HG02798 (cell line): ENCODE measurements at regions not wholly inside any gene's neighbourhood (a gene's known extent, or its start where the extent isn't known, plus 50 kb on each side); places are given as distances from the start of the nearest gene placed in this dataset.

Experiments
- ATAC-seq: cut with Tn5 transposase; IDR thresholded peaks from one replicate; pipeline ENCODE4 v1.9.1; 2021; ENCODE audit warnings: mild to moderate bottlenecking; ENCODE audit not compliant: unreplicated experiment, poor library complexity

DNA sequence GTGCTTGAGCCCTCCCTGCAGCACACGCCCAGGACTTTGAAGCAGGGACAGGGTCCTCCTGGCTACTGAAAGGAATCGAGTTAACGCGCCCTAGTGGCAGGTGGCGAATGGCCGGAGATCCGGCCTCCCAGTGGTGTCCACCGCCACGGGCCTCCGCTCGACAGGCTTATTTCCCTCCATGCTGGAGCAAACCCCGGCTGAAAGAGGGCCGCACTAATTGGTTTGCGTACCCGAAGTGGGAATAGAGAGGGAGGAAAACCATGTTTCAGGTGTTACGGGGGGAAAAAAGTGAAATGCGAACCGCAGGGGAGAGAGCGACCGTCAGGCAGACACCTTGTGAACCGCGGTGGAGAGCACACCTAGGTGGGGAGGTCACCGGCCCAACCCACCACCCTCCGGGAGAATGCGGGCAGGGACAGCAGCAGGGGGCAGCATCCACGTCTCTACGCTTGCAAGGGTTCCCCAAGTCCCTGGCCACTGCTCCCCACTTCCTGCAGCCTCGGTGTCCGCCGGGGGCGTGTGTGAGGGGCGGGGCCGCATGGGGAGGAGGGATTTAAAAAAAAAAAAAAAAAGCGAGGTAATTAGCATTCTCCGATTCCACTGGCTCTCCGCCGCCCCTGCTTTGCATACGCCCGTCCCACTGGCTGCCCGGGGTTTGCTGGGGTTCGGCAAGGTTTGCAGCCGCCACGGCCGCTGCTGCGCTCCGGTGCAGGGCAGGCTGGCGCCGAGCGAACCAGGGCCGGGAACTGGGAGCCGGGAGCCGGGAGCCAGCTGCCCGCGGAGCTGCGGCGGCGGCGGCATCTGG is 224.6 kb upstream of the CRY1 start:
- no peak for ATAC-seq

DNA sequence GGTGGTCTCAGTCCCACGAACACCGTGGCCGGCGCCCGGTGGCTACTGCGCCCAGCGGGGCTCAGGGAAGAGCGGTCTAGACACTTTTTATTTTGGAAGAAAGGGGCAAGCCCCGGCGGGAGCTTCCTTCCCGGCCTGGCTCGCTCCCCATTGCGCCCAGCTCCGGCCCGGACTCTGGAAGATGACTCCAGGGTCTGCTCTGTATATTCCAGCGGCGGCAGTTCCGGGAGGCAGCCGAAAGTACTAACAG is 225.1 kb upstream of the CRY1 start:
- no peak for ATAC-seq

DNA sequence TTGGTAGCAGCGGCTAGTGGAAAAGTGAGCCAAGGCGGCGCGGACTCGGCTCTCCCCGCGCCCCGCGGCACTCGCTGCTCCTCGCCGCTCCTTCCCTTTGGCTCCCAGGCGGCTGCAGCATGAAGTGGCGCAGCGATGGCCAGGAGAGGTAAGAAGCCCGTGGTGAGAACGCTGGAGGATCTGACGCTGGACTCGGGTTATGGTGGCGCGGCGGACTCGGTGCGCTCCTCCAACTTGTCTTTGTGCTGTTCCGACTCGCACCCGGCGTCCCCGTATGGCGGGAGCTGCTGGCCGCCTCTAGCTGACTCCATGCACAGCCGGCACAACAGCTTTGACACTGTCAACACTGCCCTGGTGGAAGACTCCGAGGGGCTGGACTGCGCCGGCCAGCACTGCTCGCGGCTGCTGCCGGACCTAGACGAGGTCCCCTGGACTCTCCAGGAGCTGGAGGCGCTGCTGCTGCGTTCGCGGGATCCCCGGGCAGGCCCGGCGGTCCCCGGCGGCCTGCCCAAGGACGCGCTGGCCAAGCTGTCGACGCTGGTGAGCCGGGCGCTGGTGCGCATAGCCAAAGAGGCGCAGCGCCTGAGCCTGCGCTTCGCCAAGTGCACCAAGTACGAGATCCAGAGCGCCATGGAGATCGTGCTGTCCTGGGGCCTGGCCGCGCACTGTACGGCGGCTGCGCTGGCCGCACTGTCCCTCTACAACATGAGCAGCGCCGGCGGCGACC is 225.6 kb upstream of the CRY1 start:
- ATAC-seq, result no peak

DNA sequence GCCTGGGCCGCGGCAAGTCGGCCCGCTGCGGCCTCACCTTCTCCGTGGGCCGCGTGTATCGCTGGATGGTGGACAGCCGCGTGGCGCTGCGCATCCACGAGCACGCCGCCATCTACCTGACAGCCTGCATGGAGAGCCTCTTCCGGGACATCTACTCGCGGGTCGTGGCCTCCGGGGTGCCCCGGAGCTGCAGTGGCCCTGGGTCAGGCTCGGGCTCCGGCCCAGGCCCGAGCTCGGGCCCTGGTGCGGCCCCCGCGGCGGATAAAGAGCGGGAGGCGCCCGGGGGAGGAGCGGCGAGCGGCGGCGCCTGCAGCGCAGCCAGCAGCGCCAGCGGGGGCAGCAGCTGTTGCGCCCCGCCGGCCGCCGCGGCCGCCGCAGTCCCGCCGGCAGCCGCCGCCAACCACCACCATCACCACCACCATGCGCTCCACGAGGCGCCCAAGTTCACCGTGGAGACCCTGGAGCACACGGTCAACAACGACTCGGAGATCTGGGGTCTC is 226.2 kb upstream of the CRY1 start:
- no peak for ATAC-seq

DNA sequence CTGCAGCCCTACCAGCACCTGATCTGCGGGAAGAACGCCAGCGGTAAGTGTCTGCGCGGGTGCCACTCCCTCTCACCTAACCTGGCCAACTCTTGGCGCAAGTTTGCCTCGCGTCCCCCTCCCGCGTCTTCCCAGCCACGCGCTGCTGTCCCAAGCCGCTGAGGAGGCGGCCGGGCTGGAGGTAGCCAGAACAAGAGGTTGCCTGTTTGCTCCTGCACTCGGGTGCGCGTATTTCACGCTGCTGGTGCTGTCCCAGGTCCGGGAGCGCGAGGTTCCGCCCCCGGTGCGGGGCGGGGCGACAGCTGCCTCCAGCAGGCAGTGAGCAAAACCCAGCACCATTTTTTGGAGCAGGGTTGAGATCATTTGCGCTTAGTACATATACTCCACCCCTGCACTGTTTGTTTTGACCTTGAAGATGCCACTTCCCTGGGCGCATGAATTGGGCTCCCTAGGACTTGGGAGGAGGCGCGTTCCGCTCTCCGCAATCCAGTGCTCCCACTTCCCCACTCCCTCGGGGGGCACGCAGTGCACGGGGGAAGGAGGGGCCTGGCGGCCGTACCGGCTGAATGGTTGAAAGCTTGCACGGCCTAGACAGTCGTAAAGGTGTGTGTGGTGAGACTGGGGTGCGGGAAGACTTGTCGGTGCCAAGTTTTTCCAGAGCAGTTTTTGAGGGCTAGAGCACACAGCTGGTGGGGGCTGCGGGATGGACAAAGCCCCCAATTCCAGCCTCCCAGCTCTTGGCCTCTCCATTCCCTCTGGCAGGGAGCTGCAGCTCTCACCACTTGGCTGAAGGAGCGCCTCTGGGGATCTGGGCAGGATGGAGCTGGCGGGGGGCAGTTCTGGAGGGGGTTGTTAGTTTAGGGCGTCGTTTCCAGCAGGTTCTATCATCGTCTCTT is 226.9 kb upstream of the CRY1 start:
- no peak for ATAC-seq

DNA sequence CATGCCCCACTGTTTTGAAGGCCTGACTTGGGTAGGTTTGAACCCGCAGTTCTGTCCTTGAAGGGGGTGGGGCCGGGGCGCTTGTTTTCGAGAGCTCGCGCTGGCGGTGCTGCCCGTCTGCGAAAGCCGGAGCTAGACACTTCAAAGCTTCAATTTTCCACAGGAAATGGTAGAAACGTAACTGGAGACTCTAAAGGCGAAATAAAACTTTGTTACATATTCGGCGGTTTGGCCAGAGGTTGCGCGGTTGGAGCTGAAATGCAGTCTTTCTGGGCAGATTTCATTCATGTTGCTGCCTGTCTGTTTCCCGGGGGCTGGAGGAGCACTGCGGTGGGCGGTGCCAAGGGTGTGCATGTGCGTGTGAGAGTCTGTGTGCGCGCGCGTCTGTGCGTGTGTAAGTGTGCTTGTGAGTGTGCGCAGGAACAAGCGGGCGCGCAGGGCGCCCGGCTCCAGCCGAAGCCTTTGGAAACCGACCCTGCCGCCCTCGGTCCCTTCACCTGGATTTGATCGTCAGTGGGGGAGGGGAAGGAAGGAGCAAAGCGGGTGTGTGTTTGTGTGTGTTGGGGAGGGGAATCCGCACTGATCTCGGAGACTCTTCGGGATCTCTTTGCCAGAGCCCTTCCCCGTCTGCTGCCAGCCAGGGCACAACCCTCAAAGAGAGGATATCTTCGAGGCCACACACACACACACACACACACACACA is 227.7 kb upstream of the CRY1 start:
- no peak for ATAC-seq

DNA sequence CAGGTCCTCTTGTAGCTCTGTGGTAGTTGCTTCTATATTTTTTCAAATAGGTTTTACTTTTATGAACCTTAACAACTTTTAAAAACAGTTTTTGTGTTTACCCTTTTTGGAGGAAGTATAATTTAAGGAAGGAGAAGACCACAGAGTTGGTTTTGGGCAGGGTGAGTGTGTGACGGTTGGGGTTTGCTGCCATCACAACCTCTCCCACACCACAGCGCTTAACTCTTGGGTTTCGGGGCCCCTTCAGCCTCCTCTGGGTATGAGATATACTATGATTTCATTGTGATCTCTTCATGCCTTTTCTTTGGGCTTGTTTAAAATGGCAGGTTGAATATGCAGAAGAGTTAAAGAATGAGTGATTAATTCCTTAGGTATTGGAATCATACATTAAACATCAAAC is 228.7 kb upstream of the CRY1 start:
- ATAC-seq, result no peak

DNA sequence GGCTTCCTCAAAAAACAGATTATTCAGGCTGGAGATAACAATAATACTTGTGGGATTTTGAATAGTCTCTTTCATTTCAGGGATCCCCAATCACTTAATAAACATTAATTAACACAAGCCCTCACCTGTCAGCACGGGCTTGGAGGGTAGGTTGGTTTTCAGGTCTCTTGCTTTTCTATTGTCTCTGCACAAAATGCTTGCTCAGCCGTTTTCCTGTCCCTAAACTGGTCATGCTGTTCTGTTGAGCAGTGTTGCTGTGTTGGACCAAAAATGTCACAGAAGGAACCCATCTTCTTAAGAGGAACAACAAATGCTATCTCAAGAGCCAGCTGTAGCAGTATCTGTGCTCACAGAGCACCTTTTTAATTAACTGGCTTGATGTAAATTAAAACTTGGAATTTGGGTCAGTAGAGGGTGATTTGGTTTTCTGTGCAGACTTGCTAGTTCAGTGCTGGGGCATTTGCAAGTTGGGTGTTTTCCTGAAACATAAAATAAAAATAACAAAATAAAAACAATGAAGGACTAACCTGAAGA is 231.8 kb upstream of the CRY1 start:
- ATAC-seq, result no peak

DNA sequence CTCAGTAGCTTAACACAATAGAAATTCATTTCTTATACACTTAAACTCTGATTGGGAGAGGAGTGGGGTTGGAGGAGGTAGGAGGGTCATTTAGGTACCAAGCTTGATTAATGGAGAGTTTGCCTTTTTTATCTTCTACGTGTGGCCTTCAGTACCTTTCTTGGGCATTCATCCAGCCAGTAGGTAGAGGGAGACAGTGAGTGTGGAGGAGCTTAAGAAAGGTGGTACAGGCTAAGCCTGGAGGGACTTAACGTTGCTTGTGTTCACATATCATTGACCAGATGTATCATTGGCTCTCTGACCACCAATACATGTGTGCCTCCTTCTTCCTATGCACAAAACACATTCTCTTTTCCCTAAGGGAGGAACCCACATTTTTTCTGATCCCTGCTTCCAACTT is 232.9 kb upstream of the CRY1 start:
- ATAC-seq, result no peak

DNA sequence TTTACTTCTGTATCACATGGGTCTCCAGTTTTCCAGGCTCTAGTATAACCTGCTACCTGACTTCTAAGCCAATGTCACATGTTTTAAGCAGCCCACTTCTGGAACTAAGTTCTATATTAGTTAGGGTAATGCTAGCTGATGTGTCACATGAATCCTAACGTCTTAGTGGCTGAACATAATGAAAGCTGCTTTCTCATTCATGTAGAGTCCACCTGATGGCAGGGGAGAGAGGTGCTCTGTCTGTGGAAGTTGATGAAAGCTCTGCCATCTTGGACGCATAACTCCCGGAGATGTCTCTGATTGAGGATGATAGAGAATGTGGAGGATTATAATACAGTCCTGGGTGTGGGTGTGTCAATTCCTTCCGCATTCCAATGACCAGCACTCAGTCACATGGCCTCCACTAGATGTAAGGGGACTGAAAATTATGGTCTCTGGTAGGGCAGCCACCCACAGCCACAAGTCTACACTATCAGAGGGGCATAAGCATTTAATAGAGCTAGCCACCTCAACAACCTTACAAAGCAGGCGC is 234.4 kb upstream of the CRY1 start:
- ATAC-seq, result no peak

DNA sequence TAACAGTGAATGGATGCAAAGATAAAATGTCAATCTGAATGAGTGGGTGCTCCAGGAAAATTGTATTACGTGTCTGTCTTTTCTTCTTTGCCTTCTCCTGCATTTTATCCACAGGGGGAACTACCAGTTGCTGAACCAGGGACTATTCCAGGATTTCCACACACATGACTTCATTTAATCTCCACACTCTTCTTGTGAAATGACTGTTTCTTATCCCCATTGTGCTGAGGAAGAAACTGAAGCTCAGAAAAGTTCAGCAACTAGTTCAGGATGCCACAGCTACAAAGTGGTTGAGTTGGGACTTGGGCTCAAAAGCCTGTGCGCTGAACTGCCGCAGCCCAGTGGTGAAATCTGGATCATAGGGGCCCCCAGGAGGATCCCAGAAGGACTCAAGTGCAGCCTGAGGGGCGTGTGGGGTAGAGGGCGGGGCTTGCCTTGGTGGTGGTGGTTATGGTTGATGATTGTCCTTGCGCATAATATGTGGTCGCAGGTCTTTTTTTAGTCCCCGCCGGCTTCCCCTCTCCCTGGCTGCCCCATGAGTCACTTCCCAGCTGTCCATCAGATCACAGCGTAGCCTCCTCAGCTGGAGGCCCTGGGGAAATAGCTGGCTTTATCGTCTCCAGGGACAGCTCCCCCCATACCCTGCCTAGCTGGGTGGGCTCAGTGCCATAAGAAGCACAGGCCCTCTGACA is 235.2 kb upstream of the CRY1 start:
- no peak for ATAC-seq

DNA sequence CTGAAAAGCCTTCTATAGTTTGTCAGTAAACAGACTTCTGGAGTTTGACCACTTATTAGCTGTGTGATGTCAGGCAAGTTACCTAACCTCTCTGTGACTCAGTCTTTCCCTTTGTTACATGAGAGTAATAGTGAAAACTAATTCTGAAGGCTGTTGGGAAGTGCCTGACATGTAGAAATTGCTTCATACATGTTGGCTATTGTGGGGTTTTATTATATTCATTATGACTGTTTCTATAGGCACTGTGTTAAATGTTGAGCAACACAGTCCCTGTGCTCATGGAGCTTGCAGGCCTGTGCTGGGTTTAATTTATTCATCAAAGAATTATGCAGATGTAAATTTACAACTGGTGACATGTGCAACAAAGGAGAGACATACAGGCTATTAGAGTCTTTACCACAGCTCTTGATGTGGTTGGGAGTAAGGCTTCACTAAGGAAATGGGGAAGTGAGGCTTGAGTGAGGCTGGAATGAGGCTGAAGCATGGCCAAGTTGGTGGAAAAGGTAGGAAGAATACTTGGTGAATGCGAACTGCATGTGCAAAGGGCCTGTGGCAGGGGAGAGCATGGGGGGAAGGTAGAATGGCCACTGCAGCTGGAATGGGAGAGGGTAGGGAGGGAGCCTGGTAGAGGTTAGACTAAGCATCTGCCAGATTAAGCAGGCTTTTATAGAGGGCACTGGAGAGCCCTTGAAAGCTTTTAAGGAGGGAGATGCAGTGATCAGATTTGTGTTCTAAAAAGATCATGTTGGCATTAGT is 236.4 kb upstream of the CRY1 start:
- ATAC-seq, result no peak

DNA sequence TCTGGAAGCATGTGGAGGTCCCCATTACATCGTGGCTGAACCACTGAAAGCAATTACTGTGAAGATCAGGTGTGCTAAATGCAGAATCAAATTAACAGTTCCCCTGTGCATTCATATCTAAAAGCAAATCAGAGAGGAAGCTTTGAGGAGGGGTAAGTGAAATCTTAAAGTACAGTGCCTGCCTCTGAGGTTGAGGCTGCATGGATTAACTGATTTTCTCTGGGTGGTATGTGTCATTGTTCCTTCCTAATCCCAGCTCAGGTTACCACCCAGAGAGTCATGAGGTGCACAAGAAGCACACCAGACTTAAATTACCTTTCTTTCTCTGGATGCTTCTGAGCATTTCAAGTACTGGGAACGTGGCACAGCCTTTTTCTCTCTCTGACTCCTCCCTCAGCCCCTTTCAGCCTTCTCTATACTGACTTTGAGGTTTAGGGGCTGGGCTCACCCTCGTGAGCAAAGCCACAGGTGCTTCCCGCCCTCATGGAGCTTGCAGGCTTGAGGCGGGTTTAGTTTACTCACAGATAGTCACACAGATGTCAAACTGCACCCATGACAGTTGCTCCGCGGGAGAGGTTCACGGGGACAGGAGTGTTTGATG is 237.6 kb upstream of the CRY1 start:
- no peak for ATAC-seq

DNA sequence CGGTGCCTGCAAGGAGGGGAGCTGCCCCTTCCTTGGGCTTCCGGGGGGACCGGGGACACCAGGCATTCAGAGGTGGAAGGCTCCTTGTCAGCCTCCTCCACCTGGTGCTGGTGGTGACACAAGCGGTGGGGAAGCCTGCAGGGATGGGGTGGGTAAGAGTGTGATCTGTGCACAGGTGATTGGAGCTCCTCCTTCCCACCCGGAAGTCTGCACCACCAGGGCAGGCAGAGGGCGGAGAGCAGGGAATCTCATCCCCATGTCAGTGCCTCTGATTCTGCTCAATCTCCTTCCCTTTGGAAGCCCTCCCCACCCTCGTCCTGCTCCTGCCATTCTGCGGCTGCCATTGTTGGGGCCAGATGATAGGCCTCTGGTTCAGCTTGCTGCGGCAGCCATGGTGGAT is 238.1 kb upstream of the CRY1 start:
- ATAC-seq, result no peak

DNA sequence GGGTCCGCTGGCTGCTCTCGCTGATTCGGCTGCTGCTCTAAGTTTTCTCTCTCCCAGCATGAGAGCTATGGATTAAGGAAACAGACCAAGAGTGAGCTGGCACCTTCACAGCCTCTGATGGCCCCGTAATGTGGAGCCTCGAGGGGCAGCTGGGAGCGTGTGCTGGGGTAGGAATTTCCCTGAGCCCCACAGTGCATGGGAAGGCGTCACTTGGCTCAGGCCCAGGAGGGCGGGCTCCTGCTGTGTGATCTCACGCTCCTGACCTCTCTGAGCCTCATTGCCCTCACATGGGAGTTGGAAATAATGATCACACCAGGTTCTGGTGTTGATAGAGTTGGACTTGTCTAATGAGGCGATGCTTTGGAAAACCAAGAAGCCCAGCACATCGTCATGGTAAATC is 238.6 kb upstream of the CRY1 start:
- no peak for ATAC-seq

DNA sequence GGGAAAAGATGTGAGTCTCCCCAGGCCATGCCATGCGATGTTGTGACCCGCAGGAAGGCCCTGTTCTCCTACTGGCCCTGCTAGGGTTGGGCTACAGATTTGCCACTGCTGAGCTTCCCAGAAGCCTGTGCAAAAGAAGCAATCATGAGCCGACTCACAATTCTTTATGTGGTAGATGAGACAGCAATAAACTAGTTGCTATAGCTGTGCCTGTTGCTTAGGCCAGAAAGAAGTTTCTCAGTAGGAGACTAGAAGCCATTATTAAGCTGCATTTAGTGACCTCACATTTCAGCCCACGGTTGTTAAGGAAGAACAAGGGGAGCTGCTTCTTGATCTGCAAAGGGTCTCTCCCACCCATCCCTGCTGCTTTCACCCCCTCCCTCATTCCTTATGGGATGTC is 239.4 kb upstream of the CRY1 start:
- no peak for ATAC-seq

DNA sequence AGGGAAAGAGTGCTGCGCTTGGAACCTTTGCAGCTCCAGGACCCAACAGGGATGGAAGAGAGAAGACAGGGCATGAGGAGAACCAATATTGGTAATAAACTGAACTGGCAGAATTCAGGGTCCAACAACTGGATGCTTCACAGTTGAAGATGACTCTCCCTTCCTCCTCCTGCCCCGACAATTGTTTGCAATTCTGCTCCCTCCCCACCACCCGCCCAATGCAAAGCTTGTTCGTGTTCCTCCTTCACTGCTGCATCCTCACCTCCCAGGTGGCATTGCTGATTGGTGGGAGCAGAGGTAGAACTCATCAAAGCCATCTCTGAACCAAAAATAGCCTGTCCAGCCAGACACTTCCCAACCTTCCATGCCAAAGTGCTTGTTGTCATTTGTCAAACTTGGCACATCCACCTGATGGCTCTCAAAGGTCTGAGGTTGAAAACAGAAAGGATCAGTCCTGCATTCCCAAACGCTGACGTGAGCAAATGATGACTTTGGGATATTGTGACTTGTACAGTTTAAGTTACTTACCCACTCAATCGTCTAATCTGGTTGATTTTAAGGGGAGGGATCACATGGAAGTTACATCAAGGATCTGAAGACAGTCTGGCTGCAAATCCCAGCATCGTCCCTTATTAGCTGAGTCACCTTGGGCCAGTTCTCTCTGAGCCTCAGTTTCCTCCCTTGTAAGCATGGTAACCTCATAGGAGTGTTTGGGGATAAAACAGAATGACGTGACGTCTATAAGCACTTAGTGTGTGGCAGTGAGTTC is 242.6 kb upstream of the CRY1 start:
- ATAC-seq, result no peak

DNA sequence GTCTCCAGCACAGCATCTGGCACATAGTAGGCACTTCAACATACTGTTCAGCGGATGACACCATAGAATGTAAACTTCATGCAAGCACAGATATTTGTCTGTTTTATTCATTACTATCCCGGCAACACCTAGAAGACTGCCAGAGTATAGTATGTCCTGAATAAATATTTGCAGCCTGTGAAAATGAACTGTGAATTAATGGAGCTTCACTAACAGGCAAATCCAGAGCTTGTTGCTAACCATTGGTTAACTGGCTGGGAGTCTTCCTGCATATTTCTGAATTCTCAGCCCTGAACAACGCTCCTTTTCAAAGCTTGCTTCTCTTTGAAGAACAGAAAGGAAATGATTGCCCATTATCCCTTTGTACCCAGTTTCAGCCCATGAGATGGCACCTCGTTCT is 243.3 kb upstream of the CRY1 start:
- ATAC-seq, result no peak
